ENCODE measurements at regions not wholly inside any gene's neighbourhood (a gene's known extent, or its start where the extent isn't known, plus 50 kb on each side); places are given as distances from the start of the nearest gene placed in this dataset.

DNA sequence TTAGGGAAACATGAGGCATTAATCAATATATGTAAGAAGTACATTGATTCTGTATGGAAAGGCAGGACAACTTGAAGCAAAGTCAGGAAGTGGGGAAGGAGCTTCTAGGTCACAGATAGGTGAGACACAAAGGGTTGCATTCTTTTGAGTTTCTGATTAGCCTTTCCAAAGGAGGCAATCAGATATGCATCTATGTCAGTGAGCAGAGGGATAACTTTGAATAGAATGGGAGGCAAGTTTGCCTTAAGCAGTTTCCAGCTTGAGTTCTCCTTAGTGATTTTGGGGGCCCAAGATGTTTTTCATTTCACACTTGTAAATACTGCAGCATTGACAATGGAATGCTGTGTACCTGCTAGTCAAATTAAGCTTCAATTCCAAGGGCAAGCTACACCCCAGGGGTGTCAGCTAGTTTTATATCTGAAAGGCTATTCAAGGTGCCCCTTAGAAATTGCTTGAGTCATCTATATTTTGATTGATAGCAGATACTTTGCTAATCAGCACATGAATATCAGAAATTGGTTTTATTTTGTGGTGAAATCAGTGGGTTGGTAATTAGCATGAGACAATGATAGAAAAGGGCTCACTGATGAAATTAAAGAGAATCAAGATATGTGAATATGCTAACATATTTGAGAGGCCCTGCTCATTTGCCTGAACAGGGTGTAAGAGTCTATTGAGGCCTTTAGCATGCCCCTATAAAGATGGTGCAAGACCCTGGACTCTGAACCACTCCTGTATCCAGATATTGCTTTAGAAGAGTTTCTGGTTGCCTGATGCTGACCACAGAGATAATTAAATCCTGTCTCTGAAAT is 131.5 kb downstream of the TMEM17 start:
- POLR2A ChIA-PET (ENCODE audit: unreplicated experiment): no interaction called here
- H3K36me3 ChIP-seq (ENCODE audit: low read depth): no peaks in the 10 kb centered on the region
- CTCF ChIA-PET: no interaction called here

DNA sequence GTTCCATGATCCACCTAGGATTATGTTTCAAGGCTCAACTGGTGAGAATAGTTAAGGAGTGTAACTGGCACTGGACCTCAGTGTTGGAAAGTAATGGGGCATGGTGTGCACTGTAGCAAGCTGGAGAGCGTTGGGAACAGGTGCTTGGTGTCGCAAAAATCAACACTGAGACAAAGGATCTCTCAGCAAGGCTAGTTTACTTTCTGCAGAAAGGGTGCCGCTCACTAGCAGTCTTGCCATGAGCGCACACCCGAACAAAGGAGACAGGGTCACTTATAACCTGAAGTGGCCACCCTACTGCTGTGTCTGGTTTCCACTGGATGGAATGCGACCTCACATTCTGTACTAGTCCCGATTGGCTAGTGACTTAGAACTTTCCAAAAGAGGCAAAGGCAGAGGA is 133.2 kb downstream of the TMEM17 start:
- Histone ChIP-seq H3F3A (ENCODE audit: insufficient read depth, low read depth) (no peaks in the 10 kb centered on the region), H3K27me3 (ENCODE audit: insufficient read depth, low read depth) (no peaks in the 10 kb centered on the region), H3K79me2 (ENCODE audit: low read depth) (no peaks in the 10 kb centered on the region), H2AFZ (no peak overlapping the region), H3K9me2 (ENCODE audit: insufficient read depth) (no peaks in the 10 kb centered on the region), H3K9me3 (ENCODE audit: insufficient read depth, low read depth) (peaks cover 12% of the 10 kb centered on the region; the same call in 1 of the 2 replicates), H3K36me3 (ENCODE audit: low read depth) (no peaks in the 10 kb centered on the region), H3K4me1 (replicated peaks; ENCODE audit: insufficient read depth) (no peaks in the 10 kb centered on the region), H3K4me3 (no peak overlapping the region), H3K27ac (no peak overlapping the region), H3K4me2 (no peak overlapping the region), H4K20me1 (ENCODE audit: insufficient read depth) (no peaks in the 10 kb centered on the region)
- POLR2A ChIA-PET (ENCODE audit: unreplicated experiment): no interaction called here
- BruUV-seq (replicated peaks): no TSS peak
- no peak for DNase-seq
- intact Hi-C loops (cut with micrococcal nuclease; ENCODE audit: unreplicated experiment): no loop called here
- TF ChIP-seq EZH2 (IDR thresholded peaks at IDR 0.05; ENCODE audit: low read depth): no peak
- TF ChIP-seq, protein P1, sequence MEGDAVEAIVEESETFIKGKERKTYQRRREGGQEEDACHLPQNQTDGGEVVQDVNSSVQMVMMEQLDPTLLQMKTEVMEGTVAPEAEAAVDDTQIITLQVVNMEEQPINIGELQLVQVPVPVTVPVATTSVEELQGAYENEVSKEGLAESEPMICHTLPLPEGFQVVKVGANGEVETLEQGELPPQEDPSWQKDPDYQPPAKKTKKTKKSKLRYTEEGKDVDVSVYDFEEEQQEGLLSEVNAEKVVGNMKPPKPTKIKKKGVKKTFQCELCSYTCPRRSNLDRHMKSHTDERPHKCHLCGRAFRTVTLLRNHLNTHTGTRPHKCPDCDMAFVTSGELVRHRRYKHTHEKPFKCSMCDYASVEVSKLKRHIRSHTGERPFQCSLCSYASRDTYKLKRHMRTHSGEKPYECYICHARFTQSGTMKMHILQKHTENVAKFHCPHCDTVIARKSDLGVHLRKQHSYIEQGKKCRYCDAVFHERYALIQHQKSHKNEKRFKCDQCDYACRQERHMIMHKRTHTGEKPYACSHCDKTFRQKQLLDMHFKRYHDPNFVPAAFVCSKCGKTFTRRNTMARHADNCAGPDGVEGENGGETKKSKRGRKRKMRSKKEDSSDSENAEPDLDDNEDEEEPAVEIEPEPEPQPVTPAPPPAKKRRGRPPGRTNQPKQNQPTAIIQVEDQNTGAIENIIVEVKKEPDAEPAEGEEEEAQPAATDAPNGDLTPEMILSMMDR (conservative IDR thresholded peaks at IDR 0.05): no peak
- CTCF ChIA-PET: no interaction called here

More for the DNA sequence above, 131.5 kb downstream of the TMEM17 start:
- H3K27ac ChIP-seq: no peak overlapping the region
- no TSS peak for BruUV-seq (replicated peaks)
- H4K20me1 ChIP-seq (ENCODE audit: insufficient read depth): no peaks in the 10 kb centered on the region
- no peaks in the 10 kb centered on the region for H3K27me3 ChIP-seq (ENCODE audit: insufficient read depth, low read depth)
- H2AFZ ChIP-seq: no peak overlapping the region
- no peak overlapping the region for H3K4me2 ChIP-seq
- H3K4me1 ChIP-seq (replicated peaks; ENCODE audit: insufficient read depth): no peaks in the 10 kb centered on the region
- no peak for DNase-seq
- peaks cover 12% of the 10 kb centered on the region; the same call in 1 of the 2 replicates for H3K9me3 ChIP-seq (ENCODE audit: insufficient read depth, low read depth)
- H3K79me2 ChIP-seq (ENCODE audit: low read depth): no peaks in the 10 kb centered on the region
- TF ChIP-seq EZH2 (IDR thresholded peaks at IDR 0.05; ENCODE audit: low read depth): no peak
- TF ChIP-seq, protein P1 (conservative IDR thresholded peaks at IDR 0.05): no peak
- intact Hi-C loops (cut with micrococcal nuclease; ENCODE audit: unreplicated experiment): no loop called here
- no peaks in the 10 kb centered on the region for H3F3A ChIP-seq (ENCODE audit: insufficient read depth, low read depth)
- no peak overlapping the region for H3K4me3 ChIP-seq
- H3K9me2 ChIP-seq (ENCODE audit: insufficient read depth): no peaks in the 10 kb centered on the region

GRCh38 chr2:62370321-62371250 is 135.4 kb downstream of the TMEM17 start:
- intact Hi-C loops (cut with micrococcal nuclease; ENCODE audit: unreplicated experiment): no loop called here
- POLR2A ChIA-PET (ENCODE audit: unreplicated experiment): no interaction called here

More at GRCh38 chr2:62370321-62371250, 135.4 kb downstream of the TMEM17 start:
- H3K79me2 ChIP-seq (ENCODE audit: low read depth): no peaks in the 10 kb centered on the region
- H3K9me2 ChIP-seq (ENCODE audit: insufficient read depth): no peaks in the 10 kb centered on the region
- H4K20me1 ChIP-seq (ENCODE audit: insufficient read depth): no peaks in the 10 kb centered on the region
- H3K4me3 ChIP-seq: no peak overlapping the region
- CTCF ChIA-PET: no interaction called here
- H3K4me2 ChIP-seq: no peak overlapping the region
- DNase-seq: no peak
- no peaks in the 10 kb centered on the region for H3K27me3 ChIP-seq (ENCODE audit: insufficient read depth, low read depth)
- no peak overlapping the region for H3K27ac ChIP-seq
- H3K36me3 ChIP-seq (ENCODE audit: low read depth): no peaks in the 10 kb centered on the region
- no peaks in the 10 kb centered on the region for H3K4me1 ChIP-seq (replicated peaks; ENCODE audit: insufficient read depth)
- TF ChIP-seq, protein P1 (conservative IDR thresholded peaks at IDR 0.05): no peak
- no peak for TF ChIP-seq EZH2 (IDR thresholded peaks at IDR 0.05; ENCODE audit: low read depth)
- BruUV-seq (replicated peaks): no TSS peak
- H3F3A ChIP-seq (ENCODE audit: insufficient read depth, low read depth): no peaks in the 10 kb centered on the region
- H3K9me3 ChIP-seq (ENCODE audit: insufficient read depth, low read depth): peaks cover 12% of the 10 kb centered on the region; the same call in 1 of the 2 replicates
- H2AFZ ChIP-seq: no peak overlapping the region

Data from PC-9 (cell line).